Lower lobe of right lung (tissue), 2 donors: ENCODE measurements at regions not wholly inside any gene's neighbourhood (a gene's known extent, or its start where the extent isn't known, plus 50 kb on each side); places are given as distances from the start of the nearest gene placed in this dataset.

Experiments
- ATAC-seq, 2 donors: fragments of 200-7000 bp; cut with Tn5 transposase; one replicate each; pipeline ENCODE4 v1.9.1; 2020 to 2022; ENCODE audit warnings: mild to moderate bottlenecking in 2 of 2, moderate library complexity in 2 of 2
- DNase-seq: peaks from one replicate; pipeline ENCODE4 v3.0.0-alpha.2; 2020
- H3K27ac ChIP-seq: fragments of 200-600 bp; one replicate; pipeline ENCODE4 v1.8.0; 2022
- H3K27me3 ChIP-seq: fragments of 200-600 bp; one replicate; pipeline ENCODE4 v1.8.0; 2022; ENCODE audit warnings: low read depth
- H3K36me3 ChIP-seq: fragments of 200-600 bp; one replicate; pipeline ENCODE4 v1.8.0; 2022; ENCODE audit warnings: mild to moderate bottlenecking
- H3K4me1 ChIP-seq: fragments of 200-600 bp; one replicate; pipeline ENCODE4 v1.8.0; 2022
- H3K4me3 ChIP-seq: fragments of 200-600 bp; one replicate; pipeline ENCODE4 v1.8.0; 2022; ENCODE audit warnings: mild to moderate bottlenecking
- H3K9me3 ChIP-seq: fragments of 200-600 bp; one replicate; pipeline ENCODE4 v1.8.0; 2022
- CTCF ChIP-seq: fragments of 200-600 bp; IDR thresholded peaks from one replicate; pipeline ENCODE4 v1.8.0; 2022; ENCODE audit warnings: antibody characterized with exemption, mild to moderate bottlenecking
- intact Hi-C: fragments of 100-400 bp; cut with DNase I; formaldehyde crosslinking; loops from one replicate; pipeline ENCODE4 v1.11.0; 2022
- donor health status: DM: no; HTN: yes; CAD: no; lungs with severe emphysema.

GRCh38 chrX:107573016-107573415 lies 55.3 kb upstream of the PRPS1 start:
- ATAC-seq (no peak), DNase-seq (no peak)
- Histone ChIP-seq H3K27ac (no peak overlapping the region), H3K4me3 (no peak overlapping the region), H3K36me3 (no peaks in the 10 kb centered on the region), H3K27me3 (no peaks in the 10 kb centered on the region), H3K4me1 (no peaks in the 10 kb centered on the region), H3K9me3 (no peaks in the 10 kb centered on the region)
- intact Hi-C loops: no loop called here
- no peak for TF ChIP-seq CTCF

- Histone ChIP-seq H3K9me3 (no peaks in the 10 kb centered on the region), H3K36me3 (no peaks in the 10 kb centered on the region), H3K4me1 (no peaks in the 10 kb centered on the region), H3K27ac (no peak overlapping the region), H3K4me3 (no peak overlapping the region), H3K27me3 (no peaks in the 10 kb centered on the region)
- intact Hi-C loops: no loop called here
- ATAC-seq (no peak), DNase-seq (no peak)
- TF ChIP-seq CTCF: no peak
Observed at GRCh38 chrX:107574054-107574683, 54.1 kb upstream of the PRPS1 start.

GRCh38 chrX:107574711-107575110 lies 53.6 kb upstream of the PRPS1 start:
- no peak for DNase-seq

GRCh38 chrX:107576392-107576791 lies 51.9 kb upstream of the PRPS1 start:
- Histone ChIP-seq H3K9me3 (no peaks in the 10 kb centered on the region), H3K27me3 (no peaks in the 10 kb centered on the region), H3K4me3 (no peak overlapping the region), H3K36me3 (no peaks in the 10 kb centered on the region), H3K27ac (no peak overlapping the region), H3K4me1 (no peaks in the 10 kb centered on the region)
- intact Hi-C loops: no loop called here
- no peak for TF ChIP-seq CTCF
- ATAC-seq (no peak), DNase-seq (no peak)

More at GRCh38 chrX:107574711-107575110, 53.6 kb upstream of the PRPS1 start:
- Histone ChIP-seq H3K27ac (no peak overlapping the region), H3K4me1 (no peaks in the 10 kb centered on the region), H3K4me3 (no peak overlapping the region), H3K36me3 (no peaks in the 10 kb centered on the region), H3K9me3 (no peaks in the 10 kb centered on the region), H3K27me3 (no peaks in the 10 kb centered on the region)
- TF ChIP-seq CTCF: no peak
- ATAC-seq: no peak
- intact Hi-C loops: no loop called here

GRCh38 chrX:107576841-107577240 lies 51.5 kb upstream of the PRPS1 start:
- Histone ChIP-seq H3K27ac (no peak overlapping the region), H3K4me1 (no peaks in the 10 kb centered on the region), H3K27me3 (no peaks in the 10 kb centered on the region), H3K4me3 (no peak overlapping the region), H3K9me3 (no peaks in the 10 kb centered on the region), H3K36me3 (no peaks in the 10 kb centered on the region)
- intact Hi-C loops: no loop called here
- DNase-seq (no peak), ATAC-seq (no peak)
- no peak for TF ChIP-seq CTCF
